Suprapubic skin (tissue), 4 donors: ENCODE measurements at regions not wholly inside any gene's neighbourhood (a gene's known extent, or its start where the extent isn't known, plus 50 kb on each side); places are given as distances from the start of the nearest gene placed in this dataset.
A peak's percentile ranks its signal among the peaks of the same experiment; 100 is the strongest.
"Not testable (repeated sequence)": the region's sequence is repeated elsewhere in the genome, so short reads cannot be mapped to it uniquely, and the experiment has no call there.

Experiments used
- DNase-seq, 2 donors: peaks; one replicate each; pipeline ENCODE4 v3.0.0-alpha.2; 2019; ENCODE audit warnings: low spot score in 2 of 2
- H3K27ac ChIP-seq: fragments of 200-600 bp; sonication (generic); one replicate; pipeline ENCODE4 v1.5.1; 2019
- H3K27me3 ChIP-seq: fragments of 200-600 bp; sonication (generic); one replicate; pipeline ENCODE4 v1.5.1; 2019
- H3K36me3 ChIP-seq: fragments of 200-600 bp; sonication (generic); one replicate; pipeline ENCODE4 v1.5.1; 2019
- H3K4me1 ChIP-seq: fragments of 200-600 bp; sonication (generic); one replicate; pipeline ENCODE4 v1.5.1; 2019
- H3K4me3 ChIP-seq: fragments of 200-600 bp; sonication (generic); one replicate; pipeline ENCODE4 v1.5.1; 2019; ENCODE audit warnings: mild to moderate bottlenecking
- H3K9me3 ChIP-seq: fragments of 200-600 bp; sonication (generic); one replicate; pipeline ENCODE4 v1.5.1; 2019
- WGBS: methylation state at CpG from one replicate; pipeline ENCODE4 v1.1.5; 2018; 5-methylcytosine and 5-hydroxymethylcytosine counted together

DNA sequence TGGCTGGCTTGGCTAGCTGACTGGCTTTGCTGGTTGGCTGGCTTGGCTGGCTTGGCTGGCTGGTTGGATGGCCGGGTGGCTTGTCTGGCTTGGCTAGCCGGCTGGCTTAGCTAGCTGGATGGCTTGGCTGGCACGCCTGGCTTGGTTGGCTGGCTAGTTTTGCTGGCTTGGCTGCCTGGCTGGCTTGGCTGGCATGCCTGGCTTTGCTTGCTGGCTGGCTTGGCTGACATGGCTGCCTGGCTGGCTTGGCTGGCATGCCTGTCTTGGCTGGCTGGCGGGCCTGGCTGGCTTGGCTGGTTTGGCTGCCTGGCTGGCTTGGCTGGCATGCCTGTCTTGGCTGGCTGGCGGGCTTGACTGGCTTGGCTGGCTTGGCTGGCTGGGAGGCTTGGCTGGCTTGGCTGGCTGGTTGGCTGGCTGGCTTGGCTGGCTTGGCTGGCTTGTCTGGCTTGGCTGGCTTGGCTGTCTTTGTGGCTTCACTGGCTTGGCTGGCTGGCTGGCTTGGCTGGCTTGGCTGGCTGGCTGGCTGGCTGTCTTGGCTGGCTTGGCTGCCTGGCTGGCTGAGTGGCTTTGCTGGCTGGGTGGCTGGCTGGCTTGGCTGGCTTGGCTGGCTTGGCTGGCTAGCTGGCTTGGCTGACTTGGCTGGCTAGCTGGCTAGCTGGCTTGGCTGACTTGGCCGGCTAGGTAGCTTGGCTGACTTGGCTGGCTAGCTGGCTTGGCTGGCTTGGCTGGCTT lies 2808.9 kb downstream of the RPIA start:
- peak; percentile 69 to 80 for DNase-seq
- H3K4me1 ChIP-seq, H3K27me3 ChIP-seq, H3K36me3 ChIP-seq, H3K27ac ChIP-seq, H3K4me3 ChIP-seq: not testable (repeated sequence)
- 55% methylated on average over 2 of the region's 6 CpGs for WGBS
- peaks cover 16% of the 10 kb centered on the region for H3K9me3 ChIP-seq

DNA sequence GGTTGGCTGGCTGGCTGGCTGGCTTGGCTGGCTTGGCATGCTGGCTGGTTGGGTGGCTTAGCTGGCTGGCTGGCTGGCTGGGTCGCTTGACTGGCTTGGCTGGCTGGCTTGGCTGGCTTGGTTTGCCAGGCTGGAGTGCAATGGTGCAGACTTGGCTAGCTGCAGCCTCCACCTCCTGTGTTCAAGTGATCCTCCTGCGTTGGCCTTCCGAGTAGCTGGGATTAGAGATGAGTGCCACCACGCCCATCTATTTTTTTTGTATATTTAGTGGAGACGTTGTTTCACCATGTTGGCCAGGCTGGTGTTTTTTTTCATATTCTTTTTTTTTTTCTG lies 2809.5 kb downstream of the RPIA start:
- H3K4me3 ChIP-seq, DNase-seq, H3K4me1 ChIP-seq, H3K36me3 ChIP-seq, H3K27me3 ChIP-seq, H3K27ac ChIP-seq: not testable (repeated sequence)
- 86% methylated on average over 5 of the region's 5 CpGs for WGBS
- peaks cover 16% of the 10 kb centered on the region for H3K9me3 ChIP-seq

DNA sequence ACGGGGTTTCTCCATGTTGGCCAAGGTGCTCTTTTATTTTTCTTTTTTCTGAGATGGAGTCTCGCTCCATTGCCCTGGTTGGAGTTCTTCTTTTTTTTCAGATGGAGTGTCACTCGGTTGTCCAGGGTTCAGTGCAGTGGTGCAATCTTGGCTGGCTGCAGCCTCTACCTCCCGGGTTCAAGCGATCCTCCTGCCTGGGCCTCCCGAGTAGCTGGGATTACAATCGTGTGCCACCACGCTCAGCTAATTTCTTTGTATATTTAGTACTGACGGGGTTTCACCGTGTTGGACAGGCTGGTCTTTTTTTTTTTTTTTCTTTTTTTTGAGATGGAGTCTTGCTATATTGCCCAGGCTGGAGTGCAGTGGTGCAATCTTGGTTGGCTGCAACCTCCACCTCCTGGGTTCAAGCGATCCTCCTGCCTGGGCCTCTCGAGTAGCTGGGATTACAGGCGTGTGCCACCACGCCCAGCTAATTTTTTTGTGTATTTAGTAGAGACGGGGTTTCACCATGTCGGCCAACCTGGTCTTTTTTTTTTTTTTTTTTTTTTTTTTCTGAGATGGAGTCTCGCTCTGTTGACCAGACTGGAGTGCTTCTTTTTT lies 2810.1 kb downstream of the RPIA start:
- not testable (repeated sequence) for H3K27me3 ChIP-seq, H3K4me3 ChIP-seq, H3K27ac ChIP-seq, H3K36me3 ChIP-seq, H3K4me1 ChIP-seq
- 95% methylated on average over 14 of the region's 17 CpGs for WGBS
- H3K9me3 ChIP-seq = peaks cover 16% of the 10 kb centered on the region
- peak in 1 of 2 donors; percentile 61 for DNase-seq

DNA sequence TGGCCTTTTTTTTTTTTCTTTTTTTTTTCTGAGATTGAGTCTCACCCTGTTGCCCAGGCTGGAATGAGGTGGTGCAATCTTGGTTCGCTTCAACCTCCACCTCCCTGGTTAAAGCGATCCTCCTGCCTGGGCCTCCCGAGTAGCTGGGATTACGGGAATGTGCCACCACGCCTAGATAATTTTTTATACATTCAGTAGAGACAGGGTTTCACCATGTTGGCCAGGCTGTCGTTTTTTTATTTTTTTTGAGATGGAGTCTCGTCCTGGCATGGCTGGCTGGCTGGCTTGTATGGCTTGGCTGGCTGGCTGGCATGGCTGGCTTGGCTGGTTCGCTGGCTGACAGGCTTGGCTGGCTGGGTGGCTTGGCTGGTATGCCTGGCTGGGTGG lies 2812.1 kb downstream of the RPIA start:
- H3K9me3 ChIP-seq = peaks cover 15% of the 10 kb centered on the region
- H3K36me3 ChIP-seq, H3K27me3 ChIP-seq, H3K4me3 ChIP-seq, H3K27ac ChIP-seq, DNase-seq, H3K4me1 ChIP-seq: not testable (repeated sequence)
- WGBS = 66% methylated on average over 8 of the region's 8 CpGs

DNA sequence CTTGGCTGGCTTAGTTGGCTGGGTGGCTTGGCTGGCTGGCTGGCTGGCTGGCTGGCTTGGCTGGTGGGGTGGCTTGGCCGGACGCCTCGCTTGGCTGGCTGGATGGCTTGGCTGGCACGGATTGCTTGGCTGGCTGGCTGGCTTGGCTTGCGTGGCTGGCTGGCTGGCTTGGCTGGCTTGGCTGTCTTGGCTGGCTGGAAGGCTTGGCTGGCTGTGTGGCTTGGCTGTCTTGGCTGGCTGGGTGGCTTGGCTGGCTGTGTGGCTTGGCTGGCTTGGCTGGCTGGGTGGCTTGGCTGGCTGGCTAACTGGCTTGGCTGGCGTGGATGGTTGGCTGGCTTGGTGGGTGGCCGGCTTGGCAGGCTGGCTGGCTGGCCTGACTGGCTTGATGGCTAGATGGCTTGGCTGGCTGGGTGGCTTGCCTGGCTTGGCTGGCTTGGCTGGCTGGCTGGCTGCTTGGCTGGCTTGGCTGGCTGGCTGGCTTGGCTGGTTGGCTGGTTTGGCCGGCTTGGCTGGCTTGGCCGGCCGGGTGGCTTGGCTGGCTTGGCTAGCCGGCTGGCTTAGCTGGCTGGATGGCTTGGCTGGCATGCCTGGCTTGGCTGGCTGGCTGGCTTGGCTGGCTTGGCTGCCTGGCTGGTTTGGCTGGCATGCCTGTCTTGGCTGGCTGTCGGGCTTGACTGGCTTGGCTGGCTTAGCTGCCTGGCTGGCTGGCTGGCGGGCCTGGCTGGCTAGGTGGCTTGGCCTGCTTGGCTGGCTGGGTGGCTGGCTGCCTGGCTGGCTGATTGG lies 2812.7 kb downstream of the RPIA start:
- not testable (repeated sequence) for H3K36me3 ChIP-seq, H3K4me3 ChIP-seq, H3K4me1 ChIP-seq, H3K27ac ChIP-seq, H3K27me3 ChIP-seq
- peak in 1 of 2 donors; percentile 72 for DNase-seq
- WGBS = 71% methylated on average over 1 of the region's 13 CpGs
- H3K9me3 ChIP-seq = peaks cover 11% of the 10 kb centered on the region

DNA sequence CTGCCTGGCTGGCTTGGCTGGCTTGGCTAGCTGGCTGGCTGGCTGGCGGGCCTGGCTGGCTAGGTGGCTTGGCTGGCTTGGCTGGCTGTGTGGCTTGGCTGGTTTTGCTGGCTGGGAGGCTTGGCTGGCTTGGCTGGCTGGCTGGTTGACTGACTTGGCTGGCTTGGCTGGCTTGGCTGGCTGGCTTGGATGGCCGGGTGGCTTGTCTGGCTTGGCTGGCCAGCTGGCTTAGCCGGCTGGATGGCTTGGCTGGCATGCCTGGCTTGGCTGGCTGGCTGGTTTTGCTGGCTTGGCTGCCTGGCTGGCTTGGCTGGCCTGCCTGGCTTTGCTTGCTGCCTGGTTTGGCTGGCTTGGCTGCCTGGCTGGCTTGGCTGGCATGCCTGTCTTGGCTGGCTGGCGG lies 2817.3 kb downstream of the RPIA start:
- not testable (repeated sequence) for H3K27me3 ChIP-seq, DNase-seq, H3K27ac ChIP-seq, H3K9me3 ChIP-seq, H3K36me3 ChIP-seq, H3K4me1 ChIP-seq, H3K4me3 ChIP-seq
- WGBS = no CpG with 5 or more reads among the region's 4 CpGs

DNA sequence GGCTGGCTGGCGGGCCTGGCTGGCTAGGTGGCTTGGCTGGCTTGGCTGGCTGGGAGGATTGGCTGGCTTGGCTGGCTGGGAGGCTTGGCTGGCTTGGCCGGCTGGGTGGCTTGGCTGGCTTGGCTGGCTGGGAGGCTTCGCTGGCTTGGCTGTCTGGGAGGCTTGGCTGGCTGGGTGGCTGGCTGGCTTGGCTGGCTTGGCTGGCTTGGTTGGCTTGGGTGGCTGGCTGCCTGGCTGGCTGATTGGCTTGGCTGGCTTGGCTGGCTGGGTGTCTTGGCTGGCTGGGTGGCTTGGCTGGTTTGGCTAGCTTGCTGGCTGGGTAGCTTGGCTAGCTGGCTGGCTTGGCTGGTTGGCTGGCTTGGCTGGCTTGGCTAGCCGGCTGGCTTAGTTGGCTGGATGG lies 2817.8 kb downstream of the RPIA start:
- DNase-seq = peak in 1 of 2 donors; percentile 63
- WGBS = no CpG with 5 or more reads among the region's 4 CpGs
- not testable (repeated sequence) for H3K4me3 ChIP-seq, H3K4me1 ChIP-seq, H3K27me3 ChIP-seq, H3K9me3 ChIP-seq, H3K36me3 ChIP-seq, H3K27ac ChIP-seq

DNA sequence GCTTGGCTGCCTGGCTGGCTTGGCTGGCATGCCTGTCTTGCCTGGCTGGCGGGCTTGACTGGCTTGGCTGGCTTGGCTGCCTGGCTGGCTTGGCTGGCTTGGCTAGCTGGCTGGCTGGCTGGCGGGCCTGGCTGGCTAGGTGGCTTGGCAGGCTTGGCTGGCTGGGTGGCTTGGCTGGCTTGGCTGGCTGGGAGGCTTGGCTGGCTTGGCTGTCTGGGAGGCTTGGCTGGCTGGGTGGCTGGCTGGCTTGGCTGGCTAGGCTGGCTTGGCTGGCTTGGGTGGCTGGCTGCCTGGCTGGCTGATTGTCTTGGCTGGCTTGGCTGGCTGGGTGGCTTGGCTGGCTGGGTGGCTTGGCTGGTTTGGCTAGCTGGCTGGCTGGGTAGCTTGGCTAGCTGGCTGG lies 2819.7 kb downstream of the RPIA start:
- H3K27me3 ChIP-seq, H3K36me3 ChIP-seq, H3K9me3 ChIP-seq, H3K4me1 ChIP-seq, H3K27ac ChIP-seq, H3K4me3 ChIP-seq: not testable (repeated sequence)
- peak; percentile 18 to 33 for DNase-seq
- no CpG with 5 or more reads among the region's 2 CpGs for WGBS

DNA sequence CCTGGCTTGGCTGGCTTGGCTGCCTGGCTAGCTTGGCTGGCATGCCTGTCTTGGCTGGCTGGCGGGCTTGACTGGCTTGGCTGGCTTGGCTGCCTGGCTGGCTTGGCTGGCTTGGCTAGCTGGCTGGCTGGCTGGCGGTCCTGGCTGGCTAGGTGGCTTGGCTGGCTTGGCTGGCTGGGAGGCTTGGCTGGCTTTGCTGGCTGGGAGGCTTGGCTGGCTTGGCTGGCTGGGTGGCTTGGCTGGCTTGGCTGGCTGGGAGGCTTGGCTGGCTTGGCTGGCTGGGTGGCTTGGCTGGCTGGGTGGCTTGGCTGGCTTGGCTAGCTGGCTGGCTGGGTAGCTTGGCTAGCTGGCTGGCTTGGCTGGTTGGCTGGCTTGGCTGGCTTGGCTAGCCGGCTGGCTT lies 2824.5 kb downstream of the RPIA start:
- peak in 1 of 2 donors; percentile 33 for DNase-seq
- H3K4me1 ChIP-seq, H3K4me3 ChIP-seq, H3K36me3 ChIP-seq, H3K9me3 ChIP-seq, H3K27me3 ChIP-seq, H3K27ac ChIP-seq: not testable (repeated sequence)
- WGBS = no CpG with 5 or more reads among the region's 3 CpGs

DNA sequence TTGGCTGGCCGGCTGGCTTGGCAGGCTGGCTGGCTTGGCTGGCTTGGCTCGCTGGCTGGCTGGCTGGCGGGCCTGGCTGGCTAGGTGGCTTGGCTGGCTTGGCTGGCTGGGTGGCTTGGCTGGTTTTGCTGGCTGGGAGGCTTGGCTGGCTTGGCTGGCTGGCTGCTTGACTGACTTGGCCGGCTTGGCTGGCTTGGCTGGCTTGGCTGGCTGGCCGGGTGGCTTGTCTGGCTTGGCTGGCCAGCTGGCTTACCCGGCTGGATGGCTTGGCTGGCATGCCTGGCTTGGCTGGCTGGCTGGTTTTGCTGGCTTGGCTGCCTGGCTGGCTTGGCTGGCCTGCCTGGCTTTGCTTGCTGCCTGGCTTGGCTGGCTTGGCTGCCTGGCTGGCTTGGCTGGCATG lies 2825.2 kb downstream of the RPIA start:
- H3K4me3 ChIP-seq, H3K4me1 ChIP-seq, H3K27me3 ChIP-seq, H3K36me3 ChIP-seq, H3K27ac ChIP-seq, H3K9me3 ChIP-seq: not testable (repeated sequence)
- peak; percentile 46 to 53 for DNase-seq
- WGBS = no CpG with 5 or more reads among the region's 6 CpGs

DNA sequence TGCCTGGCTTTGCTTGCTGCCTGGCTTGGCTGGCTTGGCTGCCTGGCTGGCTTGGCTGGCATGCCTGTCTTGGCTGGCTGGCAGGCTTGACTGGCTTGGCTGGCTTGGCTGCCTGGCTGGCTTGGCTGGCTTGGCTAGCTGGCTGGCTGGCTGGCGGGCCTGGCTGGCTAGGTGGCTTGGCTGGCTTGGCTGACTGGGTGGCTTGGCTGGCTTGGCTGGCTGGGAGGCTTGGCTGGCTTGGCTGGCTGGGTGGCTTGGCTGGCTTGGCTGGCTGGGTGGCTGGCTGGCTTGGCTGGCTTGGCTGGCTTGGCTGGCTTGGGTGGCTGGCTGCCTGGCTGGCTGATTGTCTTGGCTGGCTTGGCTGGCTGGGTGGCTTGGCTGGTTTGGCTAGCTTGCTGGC lies 2826.4 kb downstream of the RPIA start:
- not testable (repeated sequence) for H3K4me1 ChIP-seq, H3K4me3 ChIP-seq, H3K36me3 ChIP-seq, H3K9me3 ChIP-seq, H3K27ac ChIP-seq, H3K27me3 ChIP-seq
- DNase-seq = peak; percentile 21 to 58
- 60% methylated on average over 1 of the region's 1 CpG for WGBS

DNA sequence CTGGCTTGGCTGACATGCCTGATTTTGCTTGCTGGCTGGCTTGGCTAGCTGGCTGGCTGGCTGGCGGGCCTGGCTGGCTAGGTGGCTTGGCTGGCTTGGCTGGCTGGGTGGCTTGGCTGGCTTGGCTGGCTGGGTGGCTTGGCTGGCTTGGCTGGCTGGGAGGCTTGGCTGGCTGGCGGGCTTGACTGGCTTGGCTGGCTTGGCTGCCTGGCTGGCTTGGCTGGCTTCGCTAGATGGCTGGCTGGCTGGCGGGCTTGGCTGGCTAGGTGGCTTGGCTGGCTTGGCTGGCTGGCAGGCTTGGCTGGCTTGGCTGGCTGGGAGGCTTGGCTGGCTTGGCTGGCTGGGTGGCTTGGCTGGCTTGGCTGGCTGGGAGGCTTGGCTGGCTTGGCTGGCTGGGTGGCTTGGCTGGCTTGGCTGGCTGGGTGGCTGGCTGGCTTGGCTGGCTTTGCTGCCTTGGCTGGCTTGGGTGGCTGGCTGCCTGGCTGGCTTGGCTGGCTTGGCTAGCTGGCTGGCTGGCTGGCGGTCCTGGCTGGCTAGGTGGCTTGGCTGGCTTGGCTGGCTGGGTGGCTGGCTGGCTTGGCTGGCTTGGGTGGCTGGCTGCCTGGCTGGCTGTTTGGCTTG lies 2827.0 kb downstream of the RPIA start:
- H3K27ac ChIP-seq, H3K27me3 ChIP-seq, H3K36me3 ChIP-seq, H3K4me1 ChIP-seq, H3K4me3 ChIP-seq, H3K9me3 ChIP-seq: not testable (repeated sequence)
- 67% methylated on average over 4 of the region's 5 CpGs for WGBS
- peak; percentile 55 to 71 for DNase-seq

DNA sequence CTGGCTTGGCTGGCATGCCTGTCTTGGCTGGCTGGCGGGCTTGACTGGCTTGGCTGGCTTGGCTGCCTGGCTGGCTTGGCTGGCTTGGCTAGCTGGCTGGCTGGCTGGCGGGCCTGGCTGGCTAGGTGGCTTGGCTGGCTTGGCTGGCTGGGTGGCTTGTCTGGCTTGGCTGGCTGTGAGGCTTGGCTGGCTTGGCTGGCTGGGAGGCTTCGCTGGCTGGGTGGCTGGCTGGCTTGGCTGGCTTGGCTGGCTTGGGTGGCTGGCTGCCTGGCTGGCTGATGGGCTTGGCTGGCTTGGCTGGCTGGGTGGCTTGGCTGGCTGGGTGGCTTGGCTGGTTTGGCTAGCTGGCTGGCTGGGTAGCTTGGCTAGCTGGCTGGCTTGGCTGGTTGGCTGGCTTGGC lies 2827.9 kb downstream of the RPIA start:
- H3K36me3 ChIP-seq, H3K4me1 ChIP-seq, H3K4me3 ChIP-seq, H3K27me3 ChIP-seq, H3K9me3 ChIP-seq, H3K27ac ChIP-seq: not testable (repeated sequence)
- no CpG with 5 or more reads among the region's 3 CpGs for WGBS
- peak in 1 of 2 donors; percentile 40 for DNase-seq

DNA sequence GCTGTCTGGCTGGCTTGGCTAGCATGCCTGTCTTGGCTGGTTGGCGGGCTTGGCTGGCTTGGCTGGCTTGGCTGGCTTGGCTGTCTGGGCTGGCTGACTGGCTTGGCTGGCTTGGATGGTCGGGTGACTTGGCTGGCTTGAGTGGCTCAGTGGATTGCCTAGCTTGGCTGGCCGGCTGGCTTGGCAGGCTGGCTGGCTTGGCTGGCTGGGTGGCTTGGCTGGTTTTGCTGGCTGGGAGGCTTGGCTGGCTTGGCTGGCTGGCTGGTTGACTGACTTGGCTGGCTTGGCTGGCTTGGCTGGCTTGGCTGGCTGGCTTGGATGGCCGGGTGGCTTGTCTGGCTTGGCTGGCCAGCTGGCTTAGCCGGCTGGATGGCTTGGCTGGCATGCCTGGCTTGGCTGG lies 2828.4 kb downstream of the RPIA start:
- not testable (repeated sequence) for H3K36me3 ChIP-seq, H3K27ac ChIP-seq, H3K27me3 ChIP-seq, H3K4me3 ChIP-seq, H3K4me1 ChIP-seq, H3K9me3 ChIP-seq
- no CpG with 5 or more reads among the region's 5 CpGs for WGBS
- peak in 1 of 2 donors; percentile 53 for DNase-seq
